PC-3 (cell line): ENCODE measurements at regions not wholly inside any gene's neighbourhood (a gene's known extent, or its start where the extent isn't known, plus 50 kb on each side); places are given as distances from the start of the nearest gene placed in this dataset.

ENCODE experiments used
- EZH2 ChIP-seq: fragments of 300-600 bp; sonication (generic); IDR thresholded peaks from one replicate; pipeline ENCODE4 v1.6.1; 2017; ENCODE audit warnings: antibody characterized with exemption, mild to moderate bottlenecking, low read length; ENCODE audit not compliant: unreplicated experiment
- EZH2phosphoT487 ChIP-seq: fragments of 300-600 bp; sonication (generic); IDR thresholded peaks from 2 replicates; pipeline ENCODE4 v1.6.1; 2018; ENCODE audit warnings: mild to moderate bottlenecking, antibody characterized with exemption, low read length, borderline replicate concordance
- TF ChIP-seq, protein P1 (sequence below): fragments of 300-600 bp; sonication (generic); conservative IDR thresholded peaks from 2 replicates; pipeline ENCODE4 v1.5.1; 2017; ENCODE audit warnings: antibody characterized with exemption, low read depth, mild to moderate bottlenecking, low read length

DNA sequence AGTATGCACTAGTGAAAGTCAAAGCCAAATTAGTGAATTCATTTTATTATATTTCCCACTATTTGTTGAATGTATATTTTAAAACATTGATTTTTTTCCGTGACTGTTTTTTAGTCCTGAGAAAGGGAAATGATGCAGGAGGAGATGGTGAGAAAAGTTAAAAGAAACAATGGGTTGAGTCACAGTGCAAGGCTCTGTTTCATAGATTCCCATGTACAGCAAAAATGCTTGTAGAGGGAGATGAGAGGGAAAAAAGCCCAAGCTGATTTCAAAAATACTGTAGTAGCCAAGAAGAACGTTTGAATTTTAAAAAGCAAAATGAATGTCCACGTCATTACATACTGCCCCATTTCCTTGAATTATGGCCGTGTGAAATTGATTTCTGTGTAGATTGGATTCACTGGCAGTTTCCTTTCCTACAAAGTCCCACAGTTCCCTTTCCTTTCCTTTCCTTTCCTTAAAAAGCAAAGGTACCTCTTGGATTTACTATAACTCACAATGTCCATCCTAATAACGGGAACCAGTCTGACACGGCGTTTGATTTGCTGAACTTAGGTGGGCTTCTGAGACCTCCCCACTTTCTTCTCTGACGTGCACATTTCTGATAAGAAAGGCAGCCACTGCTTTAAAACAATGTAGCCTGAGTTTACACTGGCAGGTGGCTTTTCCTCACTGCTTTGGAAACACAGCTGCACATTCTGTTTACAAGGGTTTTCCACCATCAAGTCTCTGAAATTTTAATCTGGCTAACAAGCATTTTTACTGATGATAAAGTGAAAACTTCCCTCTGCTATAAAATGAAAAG lies 63.7 kb downstream of the SPCS3 start:
- TF ChIP-seq EZH2 (no peak), EZH2phosphoT487 (no peak)
- TF ChIP-seq, protein P1, sequence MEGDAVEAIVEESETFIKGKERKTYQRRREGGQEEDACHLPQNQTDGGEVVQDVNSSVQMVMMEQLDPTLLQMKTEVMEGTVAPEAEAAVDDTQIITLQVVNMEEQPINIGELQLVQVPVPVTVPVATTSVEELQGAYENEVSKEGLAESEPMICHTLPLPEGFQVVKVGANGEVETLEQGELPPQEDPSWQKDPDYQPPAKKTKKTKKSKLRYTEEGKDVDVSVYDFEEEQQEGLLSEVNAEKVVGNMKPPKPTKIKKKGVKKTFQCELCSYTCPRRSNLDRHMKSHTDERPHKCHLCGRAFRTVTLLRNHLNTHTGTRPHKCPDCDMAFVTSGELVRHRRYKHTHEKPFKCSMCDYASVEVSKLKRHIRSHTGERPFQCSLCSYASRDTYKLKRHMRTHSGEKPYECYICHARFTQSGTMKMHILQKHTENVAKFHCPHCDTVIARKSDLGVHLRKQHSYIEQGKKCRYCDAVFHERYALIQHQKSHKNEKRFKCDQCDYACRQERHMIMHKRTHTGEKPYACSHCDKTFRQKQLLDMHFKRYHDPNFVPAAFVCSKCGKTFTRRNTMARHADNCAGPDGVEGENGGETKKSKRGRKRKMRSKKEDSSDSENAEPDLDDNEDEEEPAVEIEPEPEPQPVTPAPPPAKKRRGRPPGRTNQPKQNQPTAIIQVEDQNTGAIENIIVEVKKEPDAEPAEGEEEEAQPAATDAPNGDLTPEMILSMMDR = no peak
